ENCODE measurements at regions not wholly inside any gene's neighbourhood (a gene's known extent, or its start where the extent isn't known, plus 50 kb on each side); places are given as distances from the start of the nearest gene placed in this dataset.

DNA sequence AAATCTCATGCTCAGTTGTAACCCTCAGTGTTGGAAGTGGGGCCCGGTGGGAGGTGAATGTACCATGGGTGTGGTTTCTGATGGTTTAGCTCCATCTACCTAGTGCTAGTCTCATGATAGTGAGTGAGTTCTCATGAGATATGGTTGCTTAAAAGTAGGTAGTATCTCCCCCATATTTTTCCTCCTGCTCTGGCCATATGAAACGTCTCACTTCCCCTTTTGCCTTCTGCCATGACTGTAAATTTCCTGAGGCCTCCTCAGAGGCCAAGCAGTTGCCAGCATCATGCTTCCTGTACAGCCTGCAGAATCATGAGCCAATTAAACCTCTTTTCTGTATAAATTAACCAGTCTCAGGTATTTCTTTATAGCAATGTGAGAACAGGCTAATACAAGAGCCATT lies 62.8 kb upstream of the RNF152 start:
- Histone ChIP-seq H3K36me3 (no peaks in the 10 kb centered on the region), H3K4me3 (no peak overlapping the region), H3K27ac (no peak overlapping the region), H3K4me1 (no peaks in the 10 kb centered on the region; the same call in 1 of the 2 replicates), H3K27me3 (no peaks in the 10 kb centered on the region), H3K9me3 (replicated peaks) (no peaks in the 10 kb centered on the region)
- DNase-seq, result no peak

DNA sequence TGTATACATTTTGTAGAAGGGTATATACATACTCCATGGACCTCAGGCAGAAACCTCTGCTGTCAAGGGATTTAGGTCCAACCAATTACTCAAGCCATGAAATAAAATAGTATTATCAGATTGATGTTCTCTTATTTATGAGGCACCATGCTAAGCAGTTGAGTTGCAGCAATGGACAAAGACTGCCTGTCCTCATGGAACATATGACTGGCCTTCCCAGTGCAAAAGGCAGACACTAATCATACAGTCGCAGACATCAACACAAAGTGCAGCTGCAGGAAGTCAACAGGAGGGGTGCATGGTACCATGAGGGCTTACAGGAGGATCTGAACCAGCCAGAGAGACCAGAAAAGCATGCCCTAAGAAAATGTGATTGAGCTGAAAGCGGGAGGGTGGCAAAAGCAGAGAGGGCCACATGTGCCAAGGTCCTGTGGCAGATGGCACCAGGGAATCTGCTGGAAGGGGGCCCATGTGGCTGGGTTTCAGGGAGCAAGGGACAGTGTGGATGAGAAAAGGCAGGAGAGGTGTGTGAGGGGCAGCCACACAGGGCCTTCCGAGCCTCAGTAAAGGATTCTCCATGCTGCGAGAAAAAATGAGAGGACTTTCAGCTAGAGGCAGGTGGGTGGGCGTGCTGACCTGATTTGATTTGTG lies 61.4 kb upstream of the RNF152 start:
- Histone ChIP-seq H3K4me1 (peaks cover under 1% of the 10 kb centered on the region), H3K27me3 (no peaks in the 10 kb centered on the region), H3K36me3 (no peaks in the 10 kb centered on the region), H3K9me3 (replicated peaks) (no peaks in the 10 kb centered on the region), H3K4me3 (no peak overlapping the region), H3K27ac (no peak overlapping the region)
- DNase-seq, result no peak

DNA sequence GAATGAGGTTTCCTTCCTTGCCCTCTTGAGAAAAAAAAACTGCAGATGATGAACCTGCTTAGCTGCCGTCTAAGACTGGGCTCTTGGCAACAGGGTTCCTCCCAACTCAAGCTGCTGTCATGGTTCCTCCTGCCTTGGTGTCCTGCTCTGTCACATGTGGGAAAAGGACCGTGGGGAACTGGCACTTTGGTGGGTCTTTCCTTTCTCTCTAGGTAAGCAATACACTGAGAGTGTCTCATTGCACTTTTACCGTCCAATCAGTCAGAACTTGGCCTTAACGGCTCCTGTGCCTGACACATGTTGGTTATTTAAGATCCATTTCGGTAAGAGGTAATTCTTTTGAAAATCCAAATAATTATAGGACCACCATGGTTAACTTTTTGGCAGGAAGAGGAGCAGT lies 60.8 kb upstream of the RNF152 start:
- Histone ChIP-seq H3K27ac (no peak overlapping the region), H3K4me3 (no peak overlapping the region), H3K9me3 (replicated peaks) (no peaks in the 10 kb centered on the region), H3K27me3 (no peaks in the 10 kb centered on the region), H3K4me1 (peaks cover 6% of the 10 kb centered on the region), H3K36me3 (no peaks in the 10 kb centered on the region)
- no peak for DNase-seq

DNA sequence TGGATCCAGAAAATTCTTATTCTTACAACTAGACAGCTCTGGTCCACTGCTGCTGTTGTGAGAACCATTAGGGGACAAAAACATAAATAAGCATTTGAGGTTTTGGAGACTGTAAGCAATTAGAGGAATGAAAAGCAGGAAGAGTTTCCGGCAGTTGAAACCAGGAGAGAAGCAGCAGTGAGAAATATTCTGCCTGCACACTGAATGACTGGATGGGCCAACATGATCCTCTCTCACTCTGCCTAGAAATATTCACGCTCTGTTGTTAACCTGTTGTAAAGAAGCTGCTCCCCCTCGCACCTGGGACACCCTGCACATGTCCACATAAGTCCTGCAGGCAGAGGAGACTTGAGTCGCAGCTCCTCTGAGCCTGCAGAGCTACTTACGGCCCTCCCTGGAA lies 60.4 kb upstream of the RNF152 start:
- Histone ChIP-seq H3K27ac (no peak overlapping the region), H3K4me1 (peaks cover 11% of the 10 kb centered on the region)
- DNase-seq, result no peak

DNA sequence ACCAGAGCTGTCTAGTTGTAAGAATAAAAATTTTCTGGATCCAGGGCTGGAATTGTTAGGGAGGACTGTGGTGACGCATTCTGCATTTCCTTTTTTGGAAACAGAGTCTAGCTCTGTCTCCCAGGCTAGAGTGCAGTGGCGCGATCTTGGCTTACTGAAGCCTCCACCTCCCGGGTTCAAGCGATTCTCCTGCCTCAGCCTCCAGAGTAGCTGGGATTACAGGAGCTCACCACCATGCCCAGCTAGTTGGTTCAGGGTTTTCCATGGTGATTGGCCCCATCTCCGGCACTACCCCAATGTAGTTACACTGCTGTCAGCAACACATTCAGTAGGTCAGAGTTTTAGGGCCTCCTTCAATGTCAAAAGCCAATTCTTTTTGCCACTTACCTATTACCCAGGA lies 58.6 kb upstream of the RNF152 start:
- Histone ChIP-seq H3K4me3 (no peak overlapping the region), H3K27ac (no peak overlapping the region), H3K9me3 (replicated peaks) (no peaks in the 10 kb centered on the region), H3K27me3 (no peaks in the 10 kb centered on the region), H3K4me1 (peaks cover 26% of the 10 kb centered on the region), H3K36me3 (no peaks in the 10 kb centered on the region)
- DNase-seq, result no peak

More for the DNA sequence above, 60.4 kb upstream of the RNF152 start:
- no peaks in the 10 kb centered on the region for H3K27me3 ChIP-seq
- H3K9me3 ChIP-seq (replicated peaks), result no peaks in the 10 kb centered on the region
- no peak overlapping the region for H3K4me3 ChIP-seq
- H3K36me3 ChIP-seq, result no peaks in the 10 kb centered on the region

DNA sequence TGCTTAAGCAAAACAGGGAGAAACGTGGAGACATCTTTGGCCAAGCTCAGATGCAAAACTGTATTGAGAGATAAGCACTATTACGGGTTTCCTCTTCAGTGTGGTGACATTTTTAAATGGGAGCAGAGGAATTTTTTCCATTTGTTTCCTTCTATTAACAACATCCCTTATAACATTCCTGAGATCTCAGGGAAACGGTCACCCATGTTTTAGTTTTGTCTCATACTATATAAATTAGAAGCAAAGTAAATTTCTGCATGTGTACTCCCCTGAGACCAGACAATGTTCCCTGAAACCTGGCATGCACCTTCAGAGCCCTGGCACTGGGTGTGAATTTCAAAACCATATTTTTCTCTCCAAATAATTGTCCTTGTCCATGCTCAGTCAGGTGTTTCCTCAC lies 57.6 kb upstream of the RNF152 start:
- no peak overlapping the region for H3K4me3 ChIP-seq
- no peaks in the 10 kb centered on the region for H3K27me3 ChIP-seq
- no peaks in the 10 kb centered on the region for H3K9me3 ChIP-seq (replicated peaks)
- no peak for DNase-seq
- H3K27ac ChIP-seq, result no peak overlapping the region
- no peaks in the 10 kb centered on the region for H3K36me3 ChIP-seq
- peaks cover 26% of the 10 kb centered on the region for H3K4me1 ChIP-seq

DNA sequence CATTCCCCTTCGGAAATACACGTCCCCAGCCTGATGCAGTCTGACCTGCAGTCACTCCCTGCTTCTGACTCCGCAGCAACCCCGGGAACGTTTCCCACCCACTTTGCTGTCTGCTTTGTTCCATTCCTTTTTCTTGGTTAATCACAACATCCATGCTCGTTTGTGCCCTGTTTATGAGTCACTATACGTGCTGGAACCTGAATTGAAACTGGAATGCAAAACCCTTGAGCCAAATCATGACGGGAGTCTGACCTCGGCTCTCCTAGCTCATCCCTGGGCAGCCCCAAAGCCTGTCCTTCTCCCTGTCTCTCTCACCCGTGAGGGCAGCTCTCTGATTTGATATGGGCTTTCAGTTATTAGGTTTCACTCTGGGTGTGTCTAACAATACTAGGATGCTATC lies 57.1 kb upstream of the RNF152 start:
- no peak overlapping the region for H3K4me3 ChIP-seq
- no peaks in the 10 kb centered on the region for H3K9me3 ChIP-seq (replicated peaks)
- H3K27me3 ChIP-seq, result no peaks in the 10 kb centered on the region
- no peaks in the 10 kb centered on the region for H3K36me3 ChIP-seq
- H3K4me1 ChIP-seq, result peaks cover 26% of the 10 kb centered on the region
- DNase-seq, result no peak
- H3K27ac ChIP-seq, result no peak overlapping the region

DNA sequence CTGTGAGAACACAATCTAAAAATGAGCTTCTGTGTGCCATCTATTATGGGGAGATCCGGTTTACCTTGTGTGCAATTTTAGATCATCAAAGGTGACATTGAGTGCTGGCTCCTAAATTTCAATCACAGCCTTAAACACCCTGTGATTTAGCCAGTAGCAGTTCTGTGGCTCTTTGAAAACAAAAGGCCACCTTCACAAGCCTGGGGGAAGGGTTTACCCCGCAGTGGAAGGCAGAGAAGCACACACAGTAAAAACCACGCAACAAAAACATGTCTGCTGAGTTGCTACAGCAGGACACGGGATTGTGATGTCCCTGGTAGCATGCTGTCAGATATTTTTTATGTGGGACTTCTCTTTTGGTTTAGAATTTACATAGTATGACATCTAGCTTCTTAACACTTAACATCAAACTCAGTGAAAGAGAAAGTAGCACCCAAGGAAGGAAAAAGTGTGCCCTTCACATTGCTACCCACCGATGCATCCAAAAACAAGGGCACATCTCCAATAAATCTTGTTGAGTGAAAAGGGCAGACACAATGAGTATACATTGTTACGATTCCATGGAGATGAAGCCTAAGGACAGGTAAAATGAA lies 56.1 kb upstream of the RNF152 start:
- Histone ChIP-seq H3K4me3 (no peak overlapping the region), H3K4me1 (peaks cover 26% of the 10 kb centered on the region), H3K36me3 (no peaks in the 10 kb centered on the region), H3K27me3 (no peaks in the 10 kb centered on the region), H3K27ac (peak overlapping the region; percentile 85), H3K9me3 (replicated peaks) (no peaks in the 10 kb centered on the region)
- DNase-seq, result peak in 1 of 2 experiments; percentile 29

GRCh38 chr18:61948281-61948741 lies 55.5 kb upstream of the RNF152 start:
- Histone ChIP-seq H3K4me1 (peaks cover 29% of the 10 kb centered on the region), H3K27ac (peak overlapping the region; percentile 85), H3K9me3 (replicated peaks) (no peaks in the 10 kb centered on the region), H3K27me3 (no peaks in the 10 kb centered on the region), H3K4me3 (peak overlapping the region; percentile 24; the same call in 1 of the 2 replicates), H3K36me3 (no peaks in the 10 kb centered on the region)
- peak; percentile 62 to 63 for DNase-seq

- Histone ChIP-seq H3K9me3 (replicated peaks) (no peaks in the 10 kb centered on the region), H3K36me3 (no peaks in the 10 kb centered on the region), H3K4me3 (no peak overlapping the region), H3K27ac (no peak overlapping the region), H3K4me1 (peaks cover 29% of the 10 kb centered on the region), H3K27me3 (no peaks in the 10 kb centered on the region)
- DNase-seq, result no peak
Observed at GRCh38 chr18:61946449-61946848, 53.6 kb upstream of the RNF152 start.

DNA sequence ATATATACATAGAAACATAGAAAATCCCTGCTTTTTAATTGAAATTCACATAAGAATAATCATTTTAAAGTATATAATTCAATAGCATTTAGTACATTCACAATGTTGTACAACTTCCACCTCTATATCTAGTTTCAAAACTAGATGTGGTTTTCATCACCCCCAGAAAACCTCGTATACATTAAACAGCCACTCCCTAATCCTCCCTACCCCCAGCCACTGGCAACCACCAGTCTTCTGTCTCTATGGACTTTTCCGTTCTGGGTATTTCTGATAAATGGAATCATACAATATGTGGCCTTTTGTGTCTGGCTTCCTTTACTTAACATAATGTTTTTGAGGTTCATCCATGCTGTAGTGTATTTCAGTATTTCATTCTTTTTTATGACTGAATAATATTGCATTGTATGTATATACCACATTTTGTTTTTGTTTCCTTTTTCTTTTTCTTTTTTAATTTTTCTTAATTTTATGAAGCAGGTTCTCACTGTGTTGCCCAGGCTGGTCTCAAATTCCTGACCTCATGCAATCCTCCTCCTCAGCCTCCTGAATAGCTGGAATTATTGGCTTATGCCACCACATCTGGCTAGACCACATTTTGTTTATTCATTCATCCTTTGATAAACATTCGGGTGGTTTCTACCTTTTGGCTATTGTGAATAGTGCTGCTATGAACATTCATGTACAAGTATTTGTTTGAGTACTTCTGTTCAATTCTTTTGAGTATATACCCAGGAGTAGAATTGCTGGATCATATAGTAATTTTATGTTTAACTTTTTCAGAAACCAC lies 50.6 kb upstream of the RNF152 start:
- Histone ChIP-seq H3K9me3 (replicated peaks) (no peaks in the 10 kb centered on the region), H3K36me3 (no peaks in the 10 kb centered on the region), H3K27me3 (no peaks in the 10 kb centered on the region), H3K27ac (no peak overlapping the region), H3K4me3 (no peak overlapping the region), H3K4me1 (peaks cover 20% of the 10 kb centered on the region)
- DNase-seq, result peak in 1 of 2 experiments; percentile 13
